HepG2 (cell line): ENCODE measurements at regions not wholly inside any gene's neighbourhood (a gene's known extent, or its start where the extent isn't known, plus 50 kb on each side); places are given as distances from the start of the nearest gene placed in this dataset.

Source experiments
- ATAC-seq: fragments of 200-7000 bp; cut with Tn5 transposase; 3 replicates; pipeline ENCODE4 v1.9.1; 2020; ENCODE audit warnings: mild to moderate bottlenecking, moderate library complexity
- BruUV-seq: library from RNA; stranded (reverse); fragments of 400-500 nt; replicated peaks from 2 replicates; lab custom pipeline; 2021; lab: Mats Ljungman, UMichigan
- CTCF ChIA-PET: fragments of 300-600 bp; formaldehyde crosslinking; extraction: SDS; loops from one replicate; lab custom pipeline; 2021; ENCODE audit warnings: low total read pairs, inconsistent platforms, low intra/inter-chr PET ratio; lab: Yijun Ruan, JAX
- POLR2A ChIA-PET: fragments of 350-600 bp; sonication (Branson Sonifier 250); formaldehyde crosslinking; loops from one replicate; lab custom pipeline; 2020; ENCODE audit warnings: antibody characterized with exemption, inconsistent platforms; lab: Yijun Ruan, JAX
- DNase-seq: peaks from one replicate; pipeline ENCODE4 v3.0.0-alpha.2; 2015; ENCODE audit warnings: low spot score
- FAIRE-seq: peaks from 3 replicates; lab custom pipeline; 2011; peaks lifted over from hg19 to GRCh38; lab: Jason Lieb, UNC
- H2AFZ ChIP-seq: one replicate; pipeline ENCODE4 v1.6.1; 2011; ENCODE audit warnings: low read length, inconsistent platforms
- H3K27ac ChIP-seq: fragments of 300-600 bp; 3 replicates; pipeline ENCODE4 v1.8.0; 2011; ENCODE audit warnings: mixed run types, mild to moderate bottlenecking, mixed read lengths, low read length, inconsistent platforms; ENCODE audit not compliant: insufficient read depth; ENCODE audit errors: extremely low read length
- H3K27me3 ChIP-seq, 2 experiments: fragments of 200-600 bp in 1 of 2; 2 replicates in 1 of 2; 3 replicates in 1 of 2; pipeline versions ENCODE4 v1.6.0 to v1.8.0; 2011; ENCODE audit warnings: low read length in 2 of 2, mild to moderate bottlenecking in 2 of 2, moderate library complexity in 2 of 2, inconsistent platforms in 1 of 2; ENCODE audit not compliant: insufficient read depth in 2 of 2, control insufficient read depth in 1 of 2
- H3K36me3 ChIP-seq, 2 experiments: fragments of 200-600 bp in 1 of 2; replicated peaks in 1 of 2; 2 replicates in 1 of 2; 3 replicates in 1 of 2; pipeline versions ENCODE4 v1.5.1 to v1.8.0; 2011; ENCODE audit warnings: low read length in 2 of 2, inconsistent platforms in 1 of 2; ENCODE audit not compliant: insufficient read depth in 2 of 2, control insufficient read depth in 1 of 2
- H3K4me1 ChIP-seq: 2 replicates; pipeline ENCODE4 v1.5.1; 2012; ENCODE audit warnings: low read length, inconsistent platforms; ENCODE audit not compliant: insufficient read depth
- H3K4me2 ChIP-seq: 2 replicates; pipeline ENCODE4 v1.6.0; 2011; ENCODE audit warnings: low read depth, low read length, inconsistent platforms
- H3K4me3 ChIP-seq, 3 experiments: fragments of 200-600 bp in 1 of 3; sonication (generic), shearing (Covaris generic) in 1 of 3; replicated peaks in 1 of 3; 2 replicates each; pipeline ENCODE4 v1.5.1; 2011 to 2016; ENCODE audit warnings: low read length in 3 of 3, inconsistent platforms in 2 of 3, low read depth in 2 of 3, mild to moderate bottlenecking in 2 of 3, control low read depth in 1 of 3, mixed read lengths in 1 of 3; ENCODE audit not compliant: insufficient read depth in 1 of 3
- H3K79me2 ChIP-seq: one replicate; pipeline ENCODE4 v1.6.1; 2011; ENCODE audit warnings: low read length, inconsistent platforms; ENCODE audit not compliant: insufficient read depth
- H3K9ac ChIP-seq: 2 replicates; pipeline ENCODE4 v1.6.0; 2011; ENCODE audit warnings: mild to moderate bottlenecking, low read depth, low read length, inconsistent platforms; ENCODE audit not compliant: insufficient read depth
- H3K9me3 ChIP-seq: 2 replicates; pipeline ENCODE4 v1.5.1; 2012; ENCODE audit warnings: mild to moderate bottlenecking, low read length
- H4K20me1 ChIP-seq: 2 replicates; pipeline ENCODE4 v1.6.0; 2011; ENCODE audit warnings: inconsistent platforms, mild to moderate bottlenecking, low read length, moderate library complexity; ENCODE audit not compliant: insufficient read depth
- FLYWCH1 ChIP-seq: sonication (generic); formaldehyde crosslinking; IDR thresholded peaks from 2 replicates; pipeline ENCODE4 v1.8.1; 2023; ENCODE audit warnings: mild to moderate bottlenecking, missing genetic modification reagents
- HHEX ChIP-seq: IDR thresholded peaks from 2 replicates; pipeline ENCODE4 v1.6.1; 2016; ENCODE audit warnings: control low read depth
- HIVEP1 ChIP-seq: sonication (generic); formaldehyde crosslinking; IDR thresholded peaks from 2 replicates; pipeline ENCODE4 v1.4.0; 2020; ENCODE audit warnings: mild to moderate bottlenecking, missing genetic modification reagents
- HNF4G ChIP-seq, 2 experiments: sonication (generic) in 1 of 2; formaldehyde crosslinking in 1 of 2; IDR thresholded peaks; 2 replicates each; pipeline versions ENCODE4 v1.4.0 to v1.6.1; 2011 to 2020; ENCODE audit warnings: borderline replicate concordance in 2 of 2, low read depth in 2 of 2, mild to moderate bottlenecking in 2 of 2, low read length in 1 of 2, missing genetic modification reagents in 1 of 2, moderate library complexity in 1 of 2
- KDM4B ChIP-seq: sonication (generic); formaldehyde crosslinking; IDR thresholded peaks from 2 replicates; pipeline ENCODE4 v1.4.0; 2020; ENCODE audit warnings: missing genetic modification reagents
- NR2C2 ChIP-seq: sonication (generic); formaldehyde crosslinking; IDR thresholded peaks from 2 replicates; pipeline ENCODE4 v1.4.0; 2020; ENCODE audit warnings: missing genetic modification reagents, mild to moderate bottlenecking, moderate library complexity, borderline replicate concordance
- PLRG1 ChIP-seq: fragments of 450-650 bp; conservative IDR thresholded peaks from 2 replicates; pipeline ENCODE4 v1.6.1; 2016
- PREB ChIP-seq: sonication (generic); formaldehyde crosslinking; IDR thresholded peaks from 2 replicates; pipeline ENCODE4 v1.4.0; 2020; ENCODE audit warnings: missing genetic modification reagents
- RELA ChIP-seq: sonication (generic); formaldehyde crosslinking; IDR thresholded peaks from 2 replicates; pipeline ENCODE4 v1.4.0; 2020; ENCODE audit warnings: missing genetic modification reagents
- SYNCRIP ChIP-seq: fragments of 200-400 bp; formaldehyde crosslinking; IDR thresholded peaks from 2 replicates; pipeline ENCODE4 v1.6.1; 2018; ENCODE audit warnings: mild to moderate bottlenecking, low read depth, low read length; ENCODE audit not compliant: insufficient read depth
- ZNF296 ChIP-seq: sonication (generic); formaldehyde crosslinking; conservative IDR thresholded peaks from 2 replicates; pipeline ENCODE4 v1.5.0; 2020; ENCODE audit warnings: mild to moderate bottlenecking, missing genetic modification reagents
- ZNF329 ChIP-seq: sonication (generic); formaldehyde crosslinking; IDR thresholded peaks from 2 replicates; pipeline ENCODE4 v1.9.0; 2021; ENCODE audit warnings: low read depth, mild to moderate bottlenecking, missing genetic modification reagents
- ZNF615 ChIP-seq: sonication (generic); formaldehyde crosslinking; IDR thresholded peaks from 2 replicates; pipeline ENCODE4 v1.5.0; 2020; ENCODE audit warnings: mild to moderate bottlenecking, missing genetic modification reagents, borderline replicate concordance
- WGBS: methylation state at CpG from one replicate; pipeline ENCODE4 v1.1.6; 2017; ENCODE audit warnings: low lambda C conversion rate; 5-methylcytosine and 5-hydroxymethylcytosine counted together
- in situ Hi-C: cut with HindIII; loops from 2 replicates; pipeline ENCODE4 v1.10.0; 2017; ENCODE audit warnings: low pct_unique_long_range_greater_than_20kb; ENCODE audit not compliant: extremely low pct_ligation_motif_present
- intact Hi-C: fragments of 100-400 bp; cut with micrococcal nuclease; formaldehyde crosslinking; loops from one replicate; pipeline ENCODE4 v1.10.0; 2022; ENCODE audit not compliant: unreplicated experiment

GRCh38 chr1:82948386-82948785 is 1050.5 kb downstream of the TTLL7 start (continued):
- no peak for TF ChIP-seq PREB (CRISPR knock-in tag)

- BruUV-seq, result no TSS peak
Observed at GRCh38 chr1:82947278-82947677, 1051.7 kb downstream of the TTLL7 start.

GRCh38 chr1:82946096-82946605 is 1052.8 kb downstream of the TTLL7 start:
- CTCF ChIA-PET, result no interaction called here
- no peak overlapping the region for H2AFZ ChIP-seq
- BruUV-seq, result no TSS peak
- TF ChIP-seq KDM4B (CRISPR knock-in tag) (no peak), SYNCRIP (no peak)
- TF ChIP-seq, all 625 proteins: peak for 0
- Histone ChIP-seq H3K36me3 (no peaks in the 10 kb centered on the region), H3K9me3 (peaks cover 70% of the 10 kb centered on the region), H3K4me3 (no peak overlapping the region), H3K4me2 (no peak overlapping the region), H3K9ac (no peak overlapping the region), H3K27me3 (no peaks in the 10 kb centered on the region), H3K79me2 (no peaks in the 10 kb centered on the region), H4K20me1 (no peaks in the 10 kb centered on the region), H3K4me1 (no peaks in the 10 kb centered on the region), H3K27ac (no peak overlapping the region)
- intact Hi-C loops (no loop called here), in situ Hi-C loops (no loop called here)
- no peak for ATAC-seq
- WGBS, result 5% methylated on average over 1 of the region's 3 CpGs
- no peak for DNase-seq
- no peak for FAIRE-seq
- POLR2A ChIA-PET, result no interaction called here

More at GRCh38 chr1:82947278-82947677, 1051.7 kb downstream of the TTLL7 start:
- ATAC-seq, result no peak
- 18% methylated on average over 2 of the region's 2 CpGs for WGBS
- no peaks in the 10 kb centered on the region for H3K4me1 ChIP-seq
- no peaks in the 10 kb centered on the region for H4K20me1 ChIP-seq
- no peaks in the 10 kb centered on the region for H3K27me3 ChIP-seq
- CTCF ChIA-PET, result no interaction called here
- no peak overlapping the region for H3K4me2 ChIP-seq
- no peak overlapping the region for H3K9ac ChIP-seq
- no peaks in the 10 kb centered on the region for H3K79me2 ChIP-seq
- in situ Hi-C loops (no loop called here), intact Hi-C loops (no loop called here)
- H3K27ac ChIP-seq, result no peak overlapping the region
- H3K36me3 ChIP-seq, result no peaks in the 10 kb centered on the region
- FAIRE-seq, result no peak
- no peak for DNase-seq
- TF ChIP-seq ZNF329 (no peak), PLRG1 (no peak), ZNF296 (CRISPR knock-in tag) (no peak), HHEX (CRISPR knock-in tag) (no peak), HIVEP1 (CRISPR knock-in tag) (no peak), HNF4G (IDR thresholded peaks at IDR 0.05; ENCODE audit: borderline replicate concordance, low read depth, low read length) (no peak), HNF4G (CRISPR knock-in tag; IDR thresholded peaks at IDR 0.05; ENCODE audit: borderline replicate concordance, low read depth) (no peak), RELA (CRISPR knock-in tag) (no peak), FLYWCH1 (no peak), NR2C2 (CRISPR knock-in tag) (no peak), ZNF615 (CRISPR knock-in tag) (no peak)
- no peak overlapping the region for H2AFZ ChIP-seq
- POLR2A ChIA-PET, result no interaction called here
- H3K9me3 ChIP-seq, result peaks cover 71% of the 10 kb centered on the region
- no peak overlapping the region for H3K4me3 ChIP-seq
